SW 1271 (cell line): ENCODE measurements at regions not wholly inside any gene's neighbourhood (a gene's known extent, or its start where the extent isn't known, plus 50 kb on each side); places are given as distances from the start of the nearest gene placed in this dataset.
"Not testable (repeated sequence)": the region's sequence is repeated elsewhere in the genome, so short reads cannot be mapped to it uniquely, and the experiment has no call there.

ENCODE experiments used
- DNase-seq, 2 experiments: peaks; one replicate each; lab custom pipeline; 2025; lab: John Stamatoyannopoulos, UW

DNA sequence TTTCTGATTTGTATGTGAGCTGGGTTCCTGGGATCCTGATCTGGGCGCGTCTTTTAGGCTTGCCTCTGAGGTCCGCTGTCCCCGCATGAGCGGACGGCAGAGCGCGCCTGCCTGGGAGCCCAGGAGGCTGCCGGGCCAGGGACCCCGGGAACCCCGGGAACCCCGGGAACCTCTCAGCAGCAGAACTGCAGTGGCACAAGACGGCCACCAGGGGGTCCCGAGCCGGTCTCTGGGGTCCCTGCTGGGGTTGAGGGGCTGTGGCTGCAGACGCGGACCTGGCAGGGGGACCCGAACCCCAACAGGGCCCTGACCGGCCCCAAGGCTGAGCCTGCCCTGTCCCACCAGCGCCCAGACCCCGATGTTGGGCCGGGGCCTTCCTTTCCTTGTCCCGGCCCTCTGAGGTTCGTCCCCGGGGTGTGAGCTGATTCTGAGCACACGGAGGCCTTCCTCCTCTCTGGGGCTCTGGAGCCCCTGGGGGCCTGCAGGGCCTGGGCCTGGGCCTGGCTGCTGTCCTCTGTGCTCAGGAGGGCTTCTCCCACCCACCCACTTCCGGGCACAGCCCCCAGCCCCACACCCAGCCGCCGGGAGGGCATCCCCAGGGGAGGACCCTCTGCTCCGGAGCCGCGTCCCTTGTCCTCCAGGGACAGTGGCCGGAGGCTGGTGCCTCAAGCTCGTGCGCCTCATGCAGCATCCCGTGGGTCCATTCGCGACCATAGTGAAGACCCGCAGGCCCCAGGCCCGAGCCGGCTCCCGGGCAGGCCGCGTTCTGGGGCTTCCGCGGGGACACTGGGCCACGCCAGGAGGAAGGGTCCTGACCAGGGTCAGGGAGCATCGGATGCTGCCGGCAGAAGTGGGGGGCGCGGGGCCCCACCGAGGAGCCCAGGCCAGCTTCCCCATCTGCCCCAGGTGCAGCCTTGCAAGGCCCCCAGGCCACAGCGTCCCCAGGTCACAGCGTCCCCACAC, 152.9 kb downstream of the TMEM121 start:
- DNase-seq = not testable (repeated sequence)

GRCh38 chr14:105679959-105680735, 153.8 kb downstream of the TMEM121 start:
- DNase-seq = not testable (repeated sequence)

DNA sequence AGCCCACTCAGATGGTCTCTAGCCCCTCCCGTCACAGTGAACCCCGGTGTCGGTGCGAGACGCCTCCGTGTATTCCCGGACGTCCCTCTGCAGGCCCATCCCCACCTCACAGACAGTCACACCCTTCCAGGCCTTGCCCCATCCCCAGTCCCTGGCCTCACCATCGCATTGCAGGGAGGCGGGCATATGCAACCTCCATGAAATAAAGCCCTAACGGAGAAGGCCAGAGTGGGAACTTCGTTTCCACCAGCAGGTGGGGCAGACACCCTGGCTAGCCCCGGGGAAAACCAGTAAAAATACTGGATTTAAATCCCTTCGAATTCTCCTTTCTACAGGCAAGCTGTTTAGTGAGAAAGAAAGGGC, 154.3 kb downstream of the TMEM121 start:
- not testable (repeated sequence) for DNase-seq

- not testable (repeated sequence) for DNase-seq
Observed at GRCh38 chr14:105681606-105682185, 155.3 kb downstream of the TMEM121 start.

- DNase-seq = not testable (repeated sequence)
Observed at GRCh38 chr14:105682442-105682841, 156.1 kb downstream of the TMEM121 start.

GRCh38 chr14:105682956-105683570, 156.7 kb downstream of the TMEM121 start:
- no peak for DNase-seq

- DNase-seq = not testable (repeated sequence)
Observed at GRCh38 chr14:105684056-105684455, 157.7 kb downstream of the TMEM121 start.

DNA sequence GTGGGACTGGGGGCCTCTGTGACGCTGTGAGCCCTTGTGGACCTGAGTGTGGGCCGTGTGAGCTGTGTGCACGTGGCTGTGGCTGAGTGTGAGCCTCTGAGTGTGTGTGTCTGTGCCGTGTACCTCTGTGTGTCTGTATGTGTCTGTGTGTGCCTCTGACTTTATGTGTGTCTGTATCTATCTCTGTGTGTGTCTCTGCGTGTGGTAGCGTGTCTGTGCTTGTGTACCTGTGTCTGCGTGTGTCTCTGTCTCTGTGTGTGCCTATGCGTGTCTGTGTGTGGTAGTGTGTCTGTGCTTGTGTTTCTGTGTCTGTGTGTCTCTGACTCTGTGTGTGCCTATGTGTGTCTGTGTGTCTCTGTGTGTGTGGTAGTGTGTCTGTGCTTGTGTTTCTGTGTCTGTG, 158.2 kb downstream of the TMEM121 start:
- DNase-seq = not testable (repeated sequence)

GRCh38 chr14:105685003-105685402, 158.6 kb downstream of the TMEM121 start:
- no peak for DNase-seq

- not testable (repeated sequence) for DNase-seq
Observed at GRCh38 chr14:105685605-105686004, 159.2 kb downstream of the TMEM121 start.

DNA sequence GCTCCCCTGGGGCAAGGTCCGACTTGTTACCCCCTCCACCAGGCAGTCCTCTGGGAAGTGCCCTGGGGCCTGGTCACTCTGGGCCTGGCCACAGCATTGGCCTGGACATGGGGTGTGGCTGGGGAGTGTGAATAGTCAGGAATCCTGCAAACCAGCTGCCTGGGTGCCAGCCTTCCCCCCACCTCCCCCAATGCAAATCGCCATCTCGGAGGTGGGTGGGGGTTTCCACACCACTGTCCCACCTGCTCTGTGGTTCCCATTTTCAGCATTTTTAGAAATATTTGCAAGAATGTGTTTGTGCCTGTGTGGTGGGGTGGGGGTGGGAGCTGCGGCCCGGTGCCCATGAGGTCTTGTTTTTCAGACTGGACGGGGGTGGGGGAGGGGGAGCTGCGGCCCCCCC, 159.7 kb downstream of the TMEM121 start:
- DNase-seq = not testable (repeated sequence)

- DNase-seq = not testable (repeated sequence)
Observed at GRCh38 chr14:105686462-105687170, 160.2 kb downstream of the TMEM121 start.

- DNase-seq = not testable (repeated sequence)
Observed at GRCh38 chr14:105687171-105688022, 161.0 kb downstream of the TMEM121 start.

GRCh38 chr14:105688023-105688351, 161.6 kb downstream of the TMEM121 start:
- peak in 1 of 2 experiments; percentile 47 for DNase-seq

- not testable (repeated sequence) for DNase-seq
Observed at GRCh38 chr14:105688664-105689221, 162.4 kb downstream of the TMEM121 start.

DNA sequence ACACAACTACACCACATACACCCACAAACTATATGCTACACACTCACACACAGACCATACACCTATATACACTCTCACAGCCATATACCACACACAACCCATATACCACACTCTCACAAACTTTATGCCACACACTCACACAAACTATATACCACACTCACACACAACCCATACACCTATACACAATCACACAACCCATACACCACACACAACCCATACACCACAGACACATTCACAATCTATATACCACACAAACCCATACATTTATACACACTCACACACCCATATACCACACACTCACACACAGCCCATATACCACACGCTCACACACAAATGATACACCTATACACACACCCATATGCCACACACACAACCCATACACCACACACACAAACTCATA, 163.3 kb downstream of the TMEM121 start:
- no peak for DNase-seq

DNA sequence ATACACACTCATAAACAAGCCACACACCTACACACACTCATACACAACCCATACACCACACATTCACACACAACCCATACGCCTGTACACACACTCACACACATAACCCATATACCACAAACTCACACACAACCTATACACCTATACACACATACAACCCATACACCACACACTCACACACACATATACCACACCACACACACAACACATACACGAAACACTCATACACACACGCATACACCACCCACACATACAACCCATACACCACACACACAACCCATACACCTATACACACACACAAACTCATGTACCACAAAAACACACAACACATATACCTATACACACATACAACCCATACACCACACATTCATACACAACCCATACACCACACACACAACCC, 164.3 kb downstream of the TMEM121 start:
- no peak for DNase-seq

DNA sequence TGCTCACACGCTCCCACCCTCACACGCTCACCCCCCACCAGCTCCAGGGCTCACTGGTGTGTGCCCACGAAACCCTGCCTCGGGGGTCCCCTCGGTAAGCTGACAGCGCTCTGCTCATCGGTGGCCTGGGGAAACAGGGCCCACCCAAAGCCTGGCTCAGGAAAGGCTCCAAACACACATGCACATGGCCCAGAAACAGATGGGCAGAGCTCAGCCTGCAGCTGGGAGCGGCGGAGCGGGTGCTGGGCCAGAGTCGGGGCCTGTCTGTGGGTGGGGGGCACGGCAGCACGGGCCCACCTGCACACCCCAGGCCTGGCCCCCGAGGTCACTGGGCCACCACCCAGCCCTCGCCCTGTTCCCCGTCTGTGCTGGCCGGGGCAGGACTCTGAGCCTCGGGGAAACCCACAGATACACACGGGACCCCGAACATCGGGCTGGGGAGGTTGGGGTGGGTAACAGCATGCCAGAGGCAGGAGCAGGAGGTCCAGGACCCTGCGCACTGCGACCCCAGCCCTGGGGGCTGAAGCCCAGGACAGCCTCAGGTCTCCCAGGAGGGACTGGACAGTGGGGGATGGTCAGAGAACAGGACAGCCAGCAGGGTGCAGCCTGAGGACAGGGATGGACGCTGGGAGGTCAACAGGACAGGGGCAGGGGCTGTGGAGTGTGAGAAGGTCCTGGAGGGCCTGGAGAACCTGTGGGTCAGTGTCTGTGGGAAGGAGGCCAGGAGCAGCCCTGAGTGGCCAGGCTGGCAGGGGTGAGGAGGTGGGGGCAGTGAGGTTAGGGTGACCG, 165.1 kb downstream of the TMEM121 start:
- DNase-seq = not testable (repeated sequence)

GRCh38 chr14:105692110-105692685, 165.8 kb downstream of the TMEM121 start:
- not testable (repeated sequence) for DNase-seq
